HEK293 (cell line): ENCODE measurements at regions not wholly inside any gene's neighbourhood (a gene's known extent, or its start where the extent isn't known, plus 50 kb on each side); places are given as distances from the start of the nearest gene placed in this dataset.

ENCODE experiments used
- EGR2 ChIP-seq: fragments of 450-650 bp; formaldehyde crosslinking; IDR thresholded peaks from 2 replicates; pipeline ENCODE4 v1.5.1; 2016; ENCODE audit warnings: low read depth, missing biosample characterization, missing genetic modification characterization
- MYNN ChIP-seq: fragments of 450-650 bp; formaldehyde crosslinking; IDR thresholded peaks from 2 replicates; pipeline ENCODE4 v1.5.1; 2016; ENCODE audit warnings: missing biosample characterization, missing genetic modification characterization, borderline replicate concordance
- SETDB1 ChIP-seq: IDR thresholded peaks from one replicate; pipeline ENCODE4 v1.6.1; 2017; ENCODE audit warnings: mild to moderate bottlenecking, low read length, moderate library complexity, mixed read lengths; ENCODE audit not compliant: insufficient read length
- SP3 ChIP-seq: fragments of 450-650 bp; formaldehyde crosslinking; IDR thresholded peaks from 2 replicates; pipeline ENCODE4 v1.5.1; 2016; ENCODE audit warnings: missing biosample characterization, missing genetic modification characterization
- ZFP3 ChIP-seq: fragments of 450-650 bp; formaldehyde crosslinking; IDR thresholded peaks from 2 replicates; pipeline ENCODE4 v1.5.1; 2016; ENCODE audit warnings: low read depth, missing biosample characterization, missing genetic modification characterization
- ZNF112 ChIP-seq: fragments of 450-650 bp; formaldehyde crosslinking; IDR thresholded peaks from 2 replicates; pipeline ENCODE4 v1.5.0; 2017; ENCODE audit warnings: missing biosample characterization, missing genetic modification characterization
- ZNF114 ChIP-seq: fragments of 450-650 bp; formaldehyde crosslinking; IDR thresholded peaks from 2 replicates; pipeline ENCODE4 v1.5.0; 2017; ENCODE audit warnings: missing biosample characterization, missing genetic modification characterization
- ZNF140 ChIP-seq: fragments of 450-650 bp; formaldehyde crosslinking; IDR thresholded peaks from 2 replicates; pipeline ENCODE4 v1.5.1; 2016; ENCODE audit warnings: missing biosample characterization, missing genetic modification characterization
- ZNF670 ChIP-seq: fragments of 450-650 bp; formaldehyde crosslinking; IDR thresholded peaks from 2 replicates; pipeline ENCODE4 v1.5.1; 2016; ENCODE audit warnings: missing biosample characterization, missing genetic modification characterization, low read depth
- ZNF843 ChIP-seq: fragments of 450-650 bp; formaldehyde crosslinking; IDR thresholded peaks from 2 replicates; pipeline ENCODE4 v1.5.1; 2016; ENCODE audit warnings: missing biosample characterization, missing genetic modification characterization
- TF ChIP-seq, protein P1 (sequence below): fragments of 450-650 bp; formaldehyde crosslinking; IDR thresholded peaks from 2 replicates; pipeline ENCODE4 v1.5.1; 2016; ENCODE audit warnings: missing biosample characterization, missing genetic modification characterization
- TF ChIP-seq, protein P2 (sequence below): sonication (generic); formaldehyde crosslinking; IDR thresholded peaks from 2 replicates; pipeline ENCODE4 v1.8.1; 2022; ENCODE audit warnings: mild to moderate bottlenecking, moderate library complexity, missing genetic modification reagents
- TF ChIP-seq, protein P3 (sequence below): fragments of 450-650 bp; formaldehyde crosslinking; IDR thresholded peaks from 2 replicates; pipeline ENCODE4 v1.5.1; 2016; ENCODE audit warnings: missing biosample characterization, missing genetic modification characterization, borderline replicate concordance
- TF ChIP-seq, protein P4 (sequence below): fragments of 450-650 bp; formaldehyde crosslinking; IDR thresholded peaks from 2 replicates; pipeline ENCODE4 v1.5.1; 2017; ENCODE audit warnings: missing biosample characterization, missing genetic modification characterization

DNA sequence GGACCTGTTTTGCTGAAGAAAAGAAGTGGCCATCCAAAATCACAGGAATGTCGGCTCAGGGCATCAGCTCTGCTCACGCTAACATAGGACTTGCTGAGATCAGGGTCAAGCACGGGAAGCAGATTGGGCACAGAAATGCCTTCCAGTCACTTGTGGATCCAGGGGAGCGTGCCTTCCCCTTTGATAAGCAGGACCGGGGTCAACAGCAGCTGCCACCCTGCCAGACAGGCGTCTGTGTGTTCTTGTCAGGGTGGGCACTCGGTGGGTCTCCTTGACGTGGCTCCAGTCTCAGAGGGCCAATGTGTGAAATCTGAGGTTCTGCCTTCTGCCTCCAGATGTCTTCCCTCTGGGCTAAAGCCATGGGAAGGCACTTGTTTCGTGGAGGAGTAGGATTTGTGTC lies 313.7 kb upstream of the IRX4 start:
- TF ChIP-seq ZNF670 (tag by site-specific recombination) (no peak), SETDB1 (no peak), ZNF843 (tag by site-specific recombination) (no peak), ZNF140 (tag by site-specific recombination) (no peak), EGR2 (no peak), ZFP3 (tag by site-specific recombination) (no peak), SP3 (no peak), MYNN (tag by site-specific recombination) (no peak), ZNF112 (tag by site-specific recombination) (no peak), ZNF114 (tag by site-specific recombination) (no peak)
- TF ChIP-seq, protein P1, sequence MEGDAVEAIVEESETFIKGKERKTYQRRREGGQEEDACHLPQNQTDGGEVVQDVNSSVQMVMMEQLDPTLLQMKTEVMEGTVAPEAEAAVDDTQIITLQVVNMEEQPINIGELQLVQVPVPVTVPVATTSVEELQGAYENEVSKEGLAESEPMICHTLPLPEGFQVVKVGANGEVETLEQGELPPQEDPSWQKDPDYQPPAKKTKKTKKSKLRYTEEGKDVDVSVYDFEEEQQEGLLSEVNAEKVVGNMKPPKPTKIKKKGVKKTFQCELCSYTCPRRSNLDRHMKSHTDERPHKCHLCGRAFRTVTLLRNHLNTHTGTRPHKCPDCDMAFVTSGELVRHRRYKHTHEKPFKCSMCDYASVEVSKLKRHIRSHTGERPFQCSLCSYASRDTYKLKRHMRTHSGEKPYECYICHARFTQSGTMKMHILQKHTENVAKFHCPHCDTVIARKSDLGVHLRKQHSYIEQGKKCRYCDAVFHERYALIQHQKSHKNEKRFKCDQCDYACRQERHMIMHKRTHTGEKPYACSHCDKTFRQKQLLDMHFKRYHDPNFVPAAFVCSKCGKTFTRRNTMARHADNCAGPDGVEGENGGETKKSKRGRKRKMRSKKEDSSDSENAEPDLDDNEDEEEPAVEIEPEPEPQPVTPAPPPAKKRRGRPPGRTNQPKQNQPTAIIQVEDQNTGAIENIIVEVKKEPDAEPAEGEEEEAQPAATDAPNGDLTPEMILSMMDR (tag by site-specific recombination), result no peak
- TF ChIP-seq, protein P2, sequence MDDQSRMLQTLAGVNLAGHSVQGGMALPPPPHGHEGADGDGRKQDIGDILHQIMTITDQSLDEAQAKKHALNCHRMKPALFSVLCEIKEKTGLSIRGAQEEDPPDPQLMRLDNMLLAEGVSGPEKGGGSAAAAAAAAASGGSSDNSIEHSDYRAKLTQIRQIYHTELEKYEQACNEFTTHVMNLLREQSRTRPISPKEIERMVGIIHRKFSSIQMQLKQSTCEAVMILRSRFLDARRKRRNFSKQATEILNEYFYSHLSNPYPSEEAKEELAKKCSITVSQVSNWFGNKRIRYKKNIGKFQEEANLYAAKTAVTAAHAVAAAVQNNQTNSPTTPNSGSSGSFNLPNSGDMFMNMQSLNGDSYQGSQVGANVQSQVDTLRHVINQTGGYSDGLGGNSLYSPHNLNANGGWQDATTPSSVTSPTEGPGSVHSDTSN, result no peak
- TF ChIP-seq, protein P3, sequence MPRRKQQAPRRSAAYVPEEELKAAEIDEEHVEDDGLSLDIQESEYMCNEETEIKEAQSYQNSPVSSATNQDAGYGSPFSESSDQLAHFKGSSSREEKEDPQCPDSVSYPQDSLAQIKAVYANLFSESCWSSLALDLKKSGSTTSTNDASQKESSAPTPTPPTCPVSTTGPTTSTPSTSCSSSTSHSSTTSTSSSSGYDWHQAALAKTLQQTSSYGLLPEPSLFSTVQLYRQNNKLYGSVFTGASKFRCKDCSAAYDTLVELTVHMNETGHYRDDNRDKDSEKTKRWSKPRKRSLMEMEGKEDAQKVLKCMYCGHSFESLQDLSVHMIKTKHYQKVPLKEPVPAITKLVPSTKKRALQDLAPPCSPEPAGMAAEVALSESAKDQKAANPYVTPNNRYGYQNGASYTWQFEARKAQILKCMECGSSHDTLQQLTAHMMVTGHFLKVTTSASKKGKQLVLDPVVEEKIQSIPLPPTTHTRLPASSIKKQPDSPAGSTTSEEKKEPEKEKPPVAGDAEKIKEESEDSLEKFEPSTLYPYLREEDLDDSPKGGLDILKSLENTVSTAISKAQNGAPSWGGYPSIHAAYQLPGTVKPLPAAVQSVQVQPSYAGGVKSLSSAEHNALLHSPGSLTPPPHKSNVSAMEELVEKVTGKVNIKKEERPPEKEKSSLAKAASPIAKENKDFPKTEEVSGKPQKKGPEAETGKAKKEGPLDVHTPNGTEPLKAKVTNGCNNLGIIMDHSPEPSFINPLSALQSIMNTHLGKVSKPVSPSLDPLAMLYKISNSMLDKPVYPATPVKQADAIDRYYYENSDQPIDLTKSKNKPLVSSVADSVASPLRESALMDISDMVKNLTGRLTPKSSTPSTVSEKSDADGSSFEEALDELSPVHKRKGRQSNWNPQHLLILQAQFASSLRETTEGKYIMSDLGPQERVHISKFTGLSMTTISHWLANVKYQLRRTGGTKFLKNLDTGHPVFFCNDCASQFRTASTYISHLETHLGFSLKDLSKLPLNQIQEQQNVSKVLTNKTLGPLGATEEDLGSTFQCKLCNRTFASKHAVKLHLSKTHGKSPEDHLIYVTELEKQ (tag by site-specific recombination), result no peak
- TF ChIP-seq, protein P4, sequence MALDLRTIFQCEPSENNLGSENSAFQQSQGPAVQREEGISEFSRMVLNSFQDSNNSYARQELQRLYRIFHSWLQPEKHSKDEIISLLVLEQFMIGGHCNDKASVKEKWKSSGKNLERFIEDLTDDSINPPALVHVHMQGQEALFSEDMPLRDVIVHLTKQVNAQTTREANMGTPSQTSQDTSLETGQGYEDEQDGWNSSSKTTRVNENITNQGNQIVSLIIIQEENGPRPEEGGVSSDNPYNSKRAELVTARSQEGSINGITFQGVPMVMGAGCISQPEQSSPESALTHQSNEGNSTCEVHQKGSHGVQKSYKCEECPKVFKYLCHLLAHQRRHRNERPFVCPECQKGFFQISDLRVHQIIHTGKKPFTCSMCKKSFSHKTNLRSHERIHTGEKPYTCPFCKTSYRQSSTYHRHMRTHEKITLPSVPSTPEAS (tag by site-specific recombination), result no peak
